ENCODE measurements at regions not wholly inside any gene's neighbourhood (a gene's known extent, or its start where the extent isn't known, plus 50 kb on each side); places are given as distances from the start of the nearest gene placed in this dataset.

DNA sequence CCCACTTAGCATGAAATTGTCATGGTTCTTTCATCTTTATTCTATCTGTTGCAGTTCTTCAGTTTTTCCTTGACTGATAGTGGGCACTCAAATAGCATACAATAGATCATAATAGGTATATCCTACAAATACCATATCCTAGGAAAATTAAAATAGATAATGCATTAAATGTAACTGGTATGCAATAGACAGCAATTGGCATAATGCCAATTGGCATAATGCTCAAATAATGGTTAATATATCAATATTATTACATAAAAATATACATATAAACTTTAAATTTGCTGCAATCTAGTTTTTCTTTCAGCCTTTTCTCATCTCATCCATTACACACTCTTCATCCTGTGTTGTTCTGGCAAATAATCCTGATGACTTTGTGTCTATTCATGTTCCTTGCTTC is 814.6 kb upstream of the TMPRSS15 start:
- TF ChIP-seq, protein P1, sequence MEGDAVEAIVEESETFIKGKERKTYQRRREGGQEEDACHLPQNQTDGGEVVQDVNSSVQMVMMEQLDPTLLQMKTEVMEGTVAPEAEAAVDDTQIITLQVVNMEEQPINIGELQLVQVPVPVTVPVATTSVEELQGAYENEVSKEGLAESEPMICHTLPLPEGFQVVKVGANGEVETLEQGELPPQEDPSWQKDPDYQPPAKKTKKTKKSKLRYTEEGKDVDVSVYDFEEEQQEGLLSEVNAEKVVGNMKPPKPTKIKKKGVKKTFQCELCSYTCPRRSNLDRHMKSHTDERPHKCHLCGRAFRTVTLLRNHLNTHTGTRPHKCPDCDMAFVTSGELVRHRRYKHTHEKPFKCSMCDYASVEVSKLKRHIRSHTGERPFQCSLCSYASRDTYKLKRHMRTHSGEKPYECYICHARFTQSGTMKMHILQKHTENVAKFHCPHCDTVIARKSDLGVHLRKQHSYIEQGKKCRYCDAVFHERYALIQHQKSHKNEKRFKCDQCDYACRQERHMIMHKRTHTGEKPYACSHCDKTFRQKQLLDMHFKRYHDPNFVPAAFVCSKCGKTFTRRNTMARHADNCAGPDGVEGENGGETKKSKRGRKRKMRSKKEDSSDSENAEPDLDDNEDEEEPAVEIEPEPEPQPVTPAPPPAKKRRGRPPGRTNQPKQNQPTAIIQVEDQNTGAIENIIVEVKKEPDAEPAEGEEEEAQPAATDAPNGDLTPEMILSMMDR (IDR thresholded peaks at IDR 0.05; ENCODE audit: borderline replicate concordance, extremely low read depth, low read length, poor library complexity, severe bottlenecking), result no peak
- no peak for TF ChIP-seq EZH2 (IDR thresholded peaks at IDR 0.05; ENCODE audit: borderline replicate concordance, low read depth, low read length, severe bottlenecking)

Measured in DND-41 (cell line).